H1 (cell line): ENCODE measurements at regions not wholly inside any gene's neighbourhood (a gene's known extent, or its start where the extent isn't known, plus 50 kb on each side); places are given as distances from the start of the nearest gene placed in this dataset.

Source experiments
- CTCF ChIA-PET: fragments of 300-600 bp; sonication (Branson Sonifier 250); formaldehyde crosslinking; loops from one replicate; lab custom pipeline; 2021; ENCODE audit not compliant: partially characterized antibody; lab: Charles Lee
- POLR2A ChIA-PET: fragments of 300-600 bp; sonication (Branson Sonifier 250); formaldehyde crosslinking; loops from one replicate; lab custom pipeline; 2021; ENCODE audit warnings: inconsistent platforms; ENCODE audit not compliant: partially characterized antibody; lab: Charles Lee
- DNase-seq, 2 experiments: peaks; one replicate each; pipeline versions ENCODE4 v3.0.0 to v3.0.0-alpha.2; 2010 to 2022; ENCODE audit warnings: low spot score in 2 of 2, low read depth in 1 of 2, mixed read lengths in 1 of 2
- FAIRE-seq: peaks from 2 replicates; lab custom pipeline; 2011; peaks lifted over from hg19 to GRCh38; lab: Jason Lieb, UNC
- H2AFZ ChIP-seq: 2 replicates; pipeline ENCODE4 v1.8.1; 2012; ENCODE audit warnings: low read length, inconsistent platforms
- H2AK5ac ChIP-seq: 2 replicates; pipeline ENCODE4 v1.6.1; 2013; ENCODE audit warnings: low read depth, low read length
- H2BK120ac ChIP-seq: replicated peaks from 2 replicates; pipeline ENCODE3; 2013; ENCODE audit warnings: low read depth, low read length, inconsistent platforms
- H2BK12ac ChIP-seq: 2 replicates; pipeline ENCODE4 v1.6.1; 2013; ENCODE audit warnings: low read depth, low read length
- H2BK15ac ChIP-seq: 2 replicates; pipeline ENCODE4 v1.6.1; 2013; ENCODE audit warnings: low read length
- H2BK20ac ChIP-seq: 2 replicates; pipeline ENCODE4 v1.6.1; 2013; ENCODE audit warnings: low read length
- H2BK5ac ChIP-seq: 2 replicates; pipeline ENCODE4 v1.6.1; 2013; ENCODE audit warnings: low read depth, low read length
- H3K14ac ChIP-seq: 2 replicates; pipeline ENCODE4 v1.6.1; 2013; ENCODE audit warnings: inconsistent platforms; ENCODE audit not compliant: insufficient read length
- H3K18ac ChIP-seq: 2 replicates; pipeline ENCODE4 v1.6.1; 2013; ENCODE audit warnings: low read length; ENCODE audit errors: extremely low read depth
- H3K23ac ChIP-seq: 2 replicates; pipeline ENCODE4 v1.6.1; 2013; ENCODE audit warnings: inconsistent platforms; ENCODE audit not compliant: insufficient read length
- H3K23me2 ChIP-seq: 2 replicates; pipeline ENCODE4 v1.6.1; 2013; ENCODE audit warnings: low read depth, low read length
- H3K27ac ChIP-seq: 2 replicates; pipeline ENCODE4 v1.6.1; 2011; ENCODE audit warnings: low read depth, low read length, inconsistent platforms
- H3K27me3 ChIP-seq, 4 experiments: replicated peaks in 1 of 4; 1 replicate in 1 of 4; 2 replicates in 3 of 4; pipeline versions ENCODE4 v1.6.1 to v1.8.1; 2011 to 2013; ENCODE audit warnings: low read length in 3 of 4, mild to moderate bottlenecking in 3 of 4, inconsistent platforms in 2 of 4, mixed read lengths in 2 of 4, moderate library complexity in 1 of 4; ENCODE audit not compliant: control insufficient read depth in 3 of 4, insufficient read depth in 3 of 4; ENCODE audit errors: extremely low read depth in 1 of 4
- H3K36me3 ChIP-seq, 4 experiments: 2 replicates each; pipeline versions ENCODE4 v1.6.1 to v1.8.1; 2011 to 2013; ENCODE audit warnings: mild to moderate bottlenecking in 4 of 4, low read length in 3 of 4, moderate library complexity in 2 of 4, control low read depth in 1 of 4, inconsistent platforms in 1 of 4; ENCODE audit not compliant: insufficient read depth in 4 of 4, control insufficient read depth in 2 of 4
- H3K4ac ChIP-seq: replicated peaks from 2 replicates; pipeline ENCODE3; 2013; ENCODE audit warnings: low read length, low read depth, mixed read lengths, inconsistent platforms; ENCODE audit not compliant: insufficient read length
- H3K4me1 ChIP-seq, 4 experiments: replicated peaks in 1 of 4; 1 replicate in 1 of 4; 2 replicates in 3 of 4; pipeline versions ENCODE4 v1.6.1 to v1.8.1; 2011 to 2013; ENCODE audit warnings: low read length in 3 of 4, inconsistent platforms in 2 of 4, mixed read lengths in 1 of 4; ENCODE audit not compliant: insufficient read depth in 4 of 4, control insufficient read depth in 3 of 4
- H3K4me2 ChIP-seq, 2 experiments: 2 replicates each; pipeline versions ENCODE4 v1.6.1 to v1.8.1; 2011 to 2013; ENCODE audit warnings: low read depth in 2 of 2, low read length in 2 of 2, control low read depth in 1 of 2, inconsistent platforms in 1 of 2, mild to moderate bottlenecking in 1 of 2; ENCODE audit not compliant: insufficient read depth in 1 of 2
- H3K4me3 ChIP-seq, 4 experiments: fragments of 200-600, 300-600 bp in 1 of 4; sonication (generic), shearing (Covaris generic), sonication (Bioruptor Twin) in 1 of 4; 2 replicates each; pipeline versions ENCODE4 v1.5.1 to v1.8.1; 2011 to 2016; ENCODE audit warnings: low read length in 4 of 4, low read depth in 3 of 4, control low read depth in 2 of 4, inconsistent platforms in 2 of 4, mild to moderate bottlenecking in 2 of 4, mixed read lengths in 1 of 4, moderate library complexity in 1 of 4; ENCODE audit not compliant: insufficient read depth in 2 of 4; ENCODE audit errors: extremely low read depth in 1 of 4
- H3K56ac ChIP-seq: replicated peaks from 2 replicates; pipeline ENCODE3; 2013; ENCODE audit warnings: low read depth, mild to moderate bottlenecking, mixed read lengths, low read length, inconsistent platforms; ENCODE audit not compliant: insufficient read length
- H3K79me1 ChIP-seq: 2 replicates; pipeline ENCODE4 v1.6.1; 2013; ENCODE audit warnings: low read depth, low read length, control low read depth
- H3K79me2 ChIP-seq, 2 experiments: 2 replicates each; pipeline versions ENCODE4 v1.6.1 to v1.8.1; 2012 to 2013; ENCODE audit warnings: low read length in 2 of 2, mild to moderate bottlenecking in 2 of 2, inconsistent platforms in 1 of 2; ENCODE audit not compliant: insufficient read depth in 2 of 2, control insufficient read depth in 1 of 2
- H3K9ac ChIP-seq, 4 experiments: replicated peaks in 1 of 4; 1 replicate in 1 of 4; 2 replicates in 3 of 4; pipeline versions ENCODE4 v1.6.1 to v1.8.1; 2011 to 2013; ENCODE audit warnings: low read depth in 3 of 4, low read length in 3 of 4, control low read depth in 2 of 4, mild to moderate bottlenecking in 2 of 4, moderate library complexity in 2 of 4, inconsistent platforms in 1 of 4; ENCODE audit errors: extremely low read depth in 1 of 4
- H3K9me3 ChIP-seq, 2 experiments: 2 replicates each; pipeline versions ENCODE4 v1.6.1 to v1.8.1; 2012 to 2013; ENCODE audit warnings: mild to moderate bottlenecking in 2 of 2, moderate library complexity in 2 of 2, control low read depth in 1 of 2, inconsistent platforms in 1 of 2, low read depth in 1 of 2, low read length in 1 of 2, mixed read lengths in 1 of 2; ENCODE audit not compliant: insufficient read depth in 2 of 2
- H4K20me1 ChIP-seq, 2 experiments: replicated peaks in 1 of 2; 2 replicates each; pipeline versions ENCODE3 to v1.8.1; 2011 to 2013; ENCODE audit warnings: inconsistent platforms in 2 of 2, low read length in 2 of 2, mild to moderate bottlenecking in 1 of 2; ENCODE audit not compliant: insufficient read depth in 2 of 2, control insufficient read depth in 1 of 2
- H4K5ac ChIP-seq: 2 replicates; pipeline ENCODE4 v1.6.1; 2013; ENCODE audit warnings: low read length, low read depth, mixed read lengths, inconsistent platforms; ENCODE audit not compliant: insufficient read length
- H4K8ac ChIP-seq: 2 replicates; pipeline ENCODE4 v1.8.0; 2013; ENCODE audit warnings: mild to moderate bottlenecking, moderate library complexity, low read length, inconsistent platforms; ENCODE audit not compliant: insufficient read depth; ENCODE audit errors: extremely low read depth
- H4K91ac ChIP-seq: replicated peaks from 2 replicates; pipeline ENCODE3; 2013; ENCODE audit warnings: low read length, mixed read lengths, inconsistent platforms; ENCODE audit not compliant: insufficient read length
- BCL11A ChIP-seq, 2 experiments: IDR thresholded peaks; one replicate each; pipeline ENCODE4 v1.6.1; 2011; ENCODE audit warnings: low read depth in 2 of 2, low read length in 2 of 2, mild to moderate bottlenecking in 2 of 2
- CEBPB ChIP-seq: IDR thresholded peaks from 2 replicates; pipeline ENCODE4 v1.6.1; 2012; ENCODE audit warnings: low read depth, low read length
- CTBP2 ChIP-seq: IDR thresholded peaks from 2 replicates; pipeline ENCODE4 v1.7.0; 2011; ENCODE audit warnings: borderline replicate concordance, mild to moderate bottlenecking, moderate library complexity, mixed read lengths, low read length; ENCODE audit not compliant: insufficient read depth, insufficient read length
- EGR1 ChIP-seq: IDR thresholded peaks from 2 replicates; pipeline ENCODE4 v1.6.1; 2011; ENCODE audit warnings: low read depth, low read length, borderline replicate concordance
- EP300 ChIP-seq, 2 experiments: IDR thresholded peaks; 1 replicate in 1 of 2; 2 replicates in 1 of 2; pipeline ENCODE4 v1.6.1; 2011 to 2012; ENCODE audit warnings: low read depth in 2 of 2, low read length in 2 of 2, mild to moderate bottlenecking in 2 of 2, borderline replicate concordance in 1 of 2, inconsistent platforms in 1 of 2, moderate library complexity in 1 of 2
- JUN ChIP-seq: IDR thresholded peaks from 2 replicates; pipeline ENCODE4 v1.6.1; 2011; ENCODE audit warnings: low read depth, mild to moderate bottlenecking, improper control_type of control experiment, low read length
- POLR2A ChIP-seq, 2 experiments: IDR thresholded peaks; 1 replicate in 1 of 2; 2 replicates in 1 of 2; pipeline ENCODE4 v1.6.1; 2011; ENCODE audit warnings: low read depth in 2 of 2, low read length in 2 of 2, mild to moderate bottlenecking in 2 of 2; ENCODE audit errors: control extremely low read depth in 1 of 2
- POU5F1 ChIP-seq: IDR thresholded peaks from 2 replicates; pipeline ENCODE4 v1.6.1; 2011; ENCODE audit warnings: low read depth, mild to moderate bottlenecking, low read length, moderate library complexity
- RNF2 ChIP-seq: fragments of 200-900, 300-1000 bp; sonication (generic); IDR thresholded peaks from 2 replicates; pipeline ENCODE4 v1.7.1; 2016; ENCODE audit warnings: borderline replicate concordance, low read depth, mild to moderate bottlenecking, antibody characterized with exemption, low read length; ENCODE audit not compliant: poor library complexity, severe bottlenecking; ENCODE audit errors: missing control alignments
- SAP30 ChIP-seq: fragments of 300-600 bp; sonication (generic); IDR thresholded peaks from 2 replicates; pipeline ENCODE4 v1.7.1; 2012; ENCODE audit warnings: low read length, moderate library complexity, mild to moderate bottlenecking, inconsistent platforms; ENCODE audit not compliant: insufficient read depth, insufficient replicate concordance
- TBP ChIP-seq: IDR thresholded peaks from 2 replicates; pipeline ENCODE4 v1.6.1; 2011; ENCODE audit warnings: low read depth, low read length, improper control_type of control experiment
- WGBS, 2 experiments: shearing (Covaris generic) in 1 of 2; methylation state at CpG; one replicate each; pipeline versions ENCODE4 v1.1.6 to v1.1.7; 2013 to 2015; ENCODE audit warnings: low lambda C conversion rate in 2 of 2, mixed read lengths in 2 of 2, inconsistent platforms in 1 of 2, low coverage in 1 of 2, missing lambda C conversion rate in 1 of 2; ENCODE audit not compliant: insufficient replicate concordance in 2 of 2, insufficient coverage in 1 of 2, insufficient read length in 1 of 2; ENCODE audit errors: extremely low coverage in 1 of 2, missing lambda C conversion rate in 1 of 2; 5-methylcytosine and 5-hydroxymethylcytosine counted together

- Histone ChIP-seq H4K20me1 (no peaks in the 10 kb centered on the region), H3K23me2 (no peaks in the 10 kb centered on the region), H2BK12ac (no peak overlapping the region), H3K9me3 (no peaks in the 10 kb centered on the region), H2AK5ac (no peak overlapping the region), H3K56ac (no peak overlapping the region), H3K4me1 (no peaks in the 10 kb centered on the region), H4K8ac (no peak overlapping the region), H2BK5ac (no peak overlapping the region), H2AFZ (no peak overlapping the region; the same call in 1 of the 2 replicates), H2BK20ac (no peak overlapping the region), H2BK15ac (no peak overlapping the region), H3K4me3 (no peak overlapping the region), H3K18ac (no peak overlapping the region), H3K36me3 (no peaks in the 10 kb centered on the region), H3K27me3 (no peaks in the 10 kb centered on the region), H3K4ac (no peak overlapping the region), H3K27ac (no peak overlapping the region), H4K91ac (no peak overlapping the region), H3K23ac (no peak overlapping the region), H3K14ac (no peak overlapping the region), H2BK120ac (no peak overlapping the region), H3K9ac (no peak overlapping the region), H3K79me2 (no peaks in the 10 kb centered on the region), H3K79me1 (no peaks in the 10 kb centered on the region), H4K5ac (no peak overlapping the region), H3K4me2 (no peak overlapping the region)
- TF ChIP-seq CTBP2 (no peak), RNF2 (no peak), EGR1 (no peak), POLR2A (IDR thresholded peaks at IDR 0.05; ENCODE audit: control extremely low read depth in 1 of 2, low read depth in 2 of 2, low read length in 2 of 2) (no peak), JUN (no peak), TBP (no peak), BCL11A (IDR thresholded peaks at IDR 0.05; ENCODE audit: low read depth in 2 of 2, low read length in 2 of 2) (no peak), EP300 (IDR thresholded peaks at IDR 0.05; ENCODE audit: borderline replicate concordance in 1 of 2, low read depth in 2 of 2, low read length in 2 of 2) (no peak), POU5F1 (no peak), SAP30 (no peak), CEBPB (no peak)
- ChIA-PET POLR2A (no interaction called here), CTCF (interaction anchor here (1.0 kb wide), 1 partner anchor 27 kb away, joined by 3 read pairs; no protein-coding TSS in a partner anchor)
- no peak for DNase-seq
- 79% methylated on average over 1 of the region's 1 CpG; no CpG with 5 or more reads in 1 of the 2 experiments for WGBS, 2 experiments
- no peak for FAIRE-seq
Observed at GRCh38 chr5:21237461-21237860, 1249.5 kb upstream of the CDH18 start.
